Parathyroid adenoma (tissue), 2 donors: ENCODE measurements at regions not wholly inside any gene's neighbourhood (a gene's known extent, or its start where the extent isn't known, plus 50 kb on each side); places are given as distances from the start of the nearest gene placed in this dataset.
"Not testable (repeated sequence)": the region's sequence is repeated elsewhere in the genome, so short reads cannot be mapped to it uniquely, and the experiment has no call there.

Source experiments
- H2AFZ ChIP-seq: fragments of 300-600 bp; sonication (generic); one replicate; pipeline ENCODE4 v1.7.0; 2017; ENCODE audit warnings: antibody characterized with exemption, mild to moderate bottlenecking
- H3K27ac ChIP-seq: fragments of 300-600 bp; sonication (generic); one replicate; pipeline ENCODE4 v1.7.0; 2017
- H3K27me3 ChIP-seq: fragments of 300-600 bp; sonication (generic); one replicate; pipeline ENCODE4 v1.7.0; 2017; ENCODE audit warnings: low read length; ENCODE audit not compliant: control insufficient read depth, insufficient read depth
- H3K36me3 ChIP-seq: fragments of 300-600 bp; sonication (generic); one replicate; pipeline ENCODE4 v1.7.0; 2017; ENCODE audit warnings: low read length; ENCODE audit not compliant: control insufficient read depth, insufficient read depth
- H3K4me1 ChIP-seq: fragments of 300-600 bp; sonication (generic); one replicate; pipeline ENCODE4 v1.7.0; 2017; ENCODE audit warnings: control low read depth
- H3K4me2 ChIP-seq: fragments of 300-600 bp; sonication (generic); one replicate; pipeline ENCODE4 v1.7.0; 2017; ENCODE audit warnings: low read length
- H3K4me3 ChIP-seq: fragments of 300-600 bp; sonication (generic); one replicate; pipeline ENCODE4 v1.7.0; 2017; ENCODE audit warnings: low read depth, low read length
- H3K79me2 ChIP-seq: fragments of 300-600 bp; sonication (generic); one replicate; pipeline ENCODE4 v1.7.0; 2017; ENCODE audit warnings: control low read depth
- H3K9ac ChIP-seq: fragments of 300-600 bp; sonication (generic); one replicate; pipeline ENCODE4 v1.7.0; 2017; ENCODE audit warnings: mild to moderate bottlenecking
- H3K9me3 ChIP-seq: fragments of 300-600 bp; sonication (generic); one replicate; pipeline ENCODE4 v1.7.0; 2017; ENCODE audit warnings: low read length; ENCODE audit not compliant: control insufficient read depth
- CTCF ChIP-seq: fragments of 300-600 bp; sonication (generic); IDR thresholded peaks from one replicate; pipeline ENCODE4 v1.7.0; 2017; ENCODE audit warnings: antibody characterized with exemption, mild to moderate bottlenecking
- donor health status: primary hyperparathyroidism.

GRCh38 chr17:71505200-71505599 is 615.6 kb upstream of the SOX9 start:
- no peaks in the 10 kb centered on the region for H3K27me3 ChIP-seq
- H3K9ac ChIP-seq: no peak overlapping the region
- TF ChIP-seq CTCF: no peak
- H3K79me2 ChIP-seq: no peaks in the 10 kb centered on the region
- H3K4me2 ChIP-seq: no peak overlapping the region
- H3K4me3 ChIP-seq: no peak overlapping the region
- no peaks in the 10 kb centered on the region for H3K9me3 ChIP-seq
- no peaks in the 10 kb centered on the region for H3K36me3 ChIP-seq
- no peaks in the 10 kb centered on the region for H3K4me1 ChIP-seq
- H2AFZ ChIP-seq: no peak overlapping the region
- no peak overlapping the region for H3K27ac ChIP-seq

GRCh38 chr17:71505981-71506380 is 614.8 kb upstream of the SOX9 start:
- no peaks in the 10 kb centered on the region for H3K27me3 ChIP-seq
- no peak overlapping the region for H2AFZ ChIP-seq
- no peaks in the 10 kb centered on the region for H3K79me2 ChIP-seq
- no peaks in the 10 kb centered on the region for H3K9me3 ChIP-seq
- H3K27ac ChIP-seq: no peak overlapping the region
- no peak overlapping the region for H3K4me2 ChIP-seq
- H3K9ac ChIP-seq: no peak overlapping the region
- TF ChIP-seq CTCF: no peak
- no peak overlapping the region for H3K4me3 ChIP-seq
- H3K36me3 ChIP-seq: no peaks in the 10 kb centered on the region
- H3K4me1 ChIP-seq: no peaks in the 10 kb centered on the region

GRCh38 chr17:71511266-71511995 is 609.4 kb upstream of the SOX9 start:
- Histone ChIP-seq H3K4me1 (no peaks in the 10 kb centered on the region), H3K79me2 (no peaks in the 10 kb centered on the region), H3K4me3 (no peak overlapping the region), H3K36me3 (no peaks in the 10 kb centered on the region), H3K4me2 (no peak overlapping the region), H3K9me3 (no peaks in the 10 kb centered on the region), H3K9ac (no peak overlapping the region), H2AFZ (no peak overlapping the region), H3K27ac (no peak overlapping the region), H3K27me3 (no peaks in the 10 kb centered on the region)
- no peak for TF ChIP-seq CTCF

- H3K9me3 ChIP-seq, H3K27ac ChIP-seq, H3K36me3 ChIP-seq, H3K9ac ChIP-seq, H3K4me1 ChIP-seq, H3K4me3 ChIP-seq, H3K27me3 ChIP-seq, H3K4me2 ChIP-seq, H3K79me2 ChIP-seq, H2AFZ ChIP-seq: not testable (repeated sequence)
Measured at GRCh38 chr17:71513725-71514124, 607.1 kb upstream of the SOX9 start.

GRCh38 chr17:71516149-71516548 is 604.7 kb upstream of the SOX9 start:
- H3K9me3 ChIP-seq: no peaks in the 10 kb centered on the region
- no peak overlapping the region for H3K4me2 ChIP-seq
- H3K27me3 ChIP-seq: peaks cover 3% of the 10 kb centered on the region
- TF ChIP-seq CTCF: no peak
- H3K4me3 ChIP-seq: no peak overlapping the region
- no peak overlapping the region for H3K9ac ChIP-seq
- H3K27ac ChIP-seq: no peak overlapping the region
- no peaks in the 10 kb centered on the region for H3K4me1 ChIP-seq
- H2AFZ ChIP-seq: no peak overlapping the region
- no peaks in the 10 kb centered on the region for H3K36me3 ChIP-seq
- no peaks in the 10 kb centered on the region for H3K79me2 ChIP-seq
